ENCODE measurements at regions not wholly inside any gene's neighbourhood (a gene's known extent, or its start where the extent isn't known, plus 50 kb on each side); places are given as distances from the start of the nearest gene placed in this dataset.

DNA sequence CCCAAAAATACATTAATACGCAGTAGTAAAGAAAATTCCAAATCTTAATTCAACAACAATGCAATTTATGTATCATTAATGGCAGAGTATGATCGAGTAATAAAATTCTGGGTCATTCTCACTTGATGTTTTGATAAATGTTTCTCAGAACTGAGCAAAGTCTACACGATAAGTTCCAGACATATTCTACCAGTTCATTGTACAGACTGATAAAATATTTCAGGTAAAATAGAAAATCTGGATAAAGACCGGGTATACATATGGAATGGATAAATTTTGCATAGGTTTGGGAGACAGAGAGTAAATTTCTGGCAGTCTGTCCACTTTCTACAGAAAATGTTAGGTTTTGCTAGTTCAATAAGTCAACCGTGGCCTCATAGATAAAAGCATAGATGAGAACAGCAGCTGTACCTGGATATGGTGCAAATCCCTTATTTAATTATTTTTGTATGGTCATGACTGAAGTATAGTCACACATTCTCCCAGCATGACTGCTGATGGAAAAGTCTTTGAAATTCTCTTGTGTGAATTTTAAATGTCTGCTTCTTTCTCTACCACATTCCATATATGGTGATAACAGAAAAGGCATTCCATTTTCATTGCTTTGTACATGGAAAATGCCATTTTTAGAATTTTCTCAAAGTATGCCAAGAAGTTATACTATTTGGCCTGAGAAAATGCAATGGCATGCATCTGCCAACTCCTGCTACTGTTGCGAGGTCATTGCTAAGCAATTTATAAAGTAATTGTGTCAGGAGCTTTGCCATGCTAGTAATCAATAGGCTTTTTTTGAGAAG, 301.9 kb upstream of the ARSJ start:
- ATAC-seq (ENCODE audit: insufficient read depth, low FRiP score) (no peak), DNase-seq (peak in 1 of 3 donors; percentile 15)
- Histone ChIP-seq H3K4me3 (no peak overlapping the region), H3K27ac (ENCODE audit: low read depth in 1 of 2, low read length in 1 of 2) (no peak overlapping the region), H3K4me1 (ENCODE audit: control insufficient read depth in 5 of 5, insufficient read depth in 5 of 5, low read length in 5 of 5) (peaks cover 0 to 1% (median 0%) of the 10 kb centered on the region in 5 donors), H3K9me3 (ENCODE audit: control insufficient read depth in 4 of 4, insufficient read depth in 3 of 4, low read length in 3 of 4) (peaks cover 0 to 7% (median 0%) of the 10 kb centered on the region in 4 donors), H3K36me3 (ENCODE audit: control insufficient read depth in 4 of 4, insufficient read depth in 4 of 4, low read length in 4 of 4) (no peaks in the 10 kb centered on the region), H3K9ac (ENCODE audit: insufficient read depth in 1 of 2, low read length in 2 of 2) (no peak overlapping the region), H3K27me3 (ENCODE audit: control insufficient read depth in 3 of 3, insufficient read depth in 3 of 3, low read length in 2 of 3) (no peaks in the 10 kb centered on the region)
- TF ChIP-seq CTCF (IDR thresholded peaks at IDR 0.05; ENCODE audit: control extremely low read depth, extremely low read depth): no peak
- WGBS, 2 donors: 87 to 92% methylated on average over 6 of the region's 6 CpGs

- H3K36me3 ChIP-seq (ENCODE audit: control insufficient read depth in 4 of 4, insufficient read depth in 4 of 4, low read length in 4 of 4): no peaks in the 10 kb centered on the region
- H3K27ac ChIP-seq (ENCODE audit: low read depth in 1 of 2, low read length in 1 of 2): no peak overlapping the region
- no peak overlapping the region for H3K4me3 ChIP-seq
- peaks cover 0 to 7% (median 0%) of the 10 kb centered on the region in 4 donors for H3K9me3 ChIP-seq (ENCODE audit: control insufficient read depth in 4 of 4, insufficient read depth in 3 of 4, low read length in 3 of 4)
- peaks cover 0 to 2% (median 0%) of the 10 kb centered on the region in 5 donors for H3K4me1 ChIP-seq (ENCODE audit: control insufficient read depth in 5 of 5, insufficient read depth in 5 of 5, low read length in 5 of 5)
- DNase-seq (no peak), ATAC-seq (ENCODE audit: insufficient read depth, low FRiP score) (no peak)
- H3K27me3 ChIP-seq (ENCODE audit: control insufficient read depth in 3 of 3, insufficient read depth in 3 of 3, low read length in 2 of 3): no peaks in the 10 kb centered on the region
- no peak overlapping the region for H3K9ac ChIP-seq (ENCODE audit: insufficient read depth in 1 of 2, low read length in 2 of 2)
- 21 to 44% methylated on average over 1 of the region's 1 CpG for WGBS, 2 donors
- no peak for TF ChIP-seq CTCF (IDR thresholded peaks at IDR 0.05; ENCODE audit: control extremely low read depth, extremely low read depth)
These were observed 303.5 kb upstream of the ARSJ start for GRCh38 chr4:114282937-114283336.

DNA sequence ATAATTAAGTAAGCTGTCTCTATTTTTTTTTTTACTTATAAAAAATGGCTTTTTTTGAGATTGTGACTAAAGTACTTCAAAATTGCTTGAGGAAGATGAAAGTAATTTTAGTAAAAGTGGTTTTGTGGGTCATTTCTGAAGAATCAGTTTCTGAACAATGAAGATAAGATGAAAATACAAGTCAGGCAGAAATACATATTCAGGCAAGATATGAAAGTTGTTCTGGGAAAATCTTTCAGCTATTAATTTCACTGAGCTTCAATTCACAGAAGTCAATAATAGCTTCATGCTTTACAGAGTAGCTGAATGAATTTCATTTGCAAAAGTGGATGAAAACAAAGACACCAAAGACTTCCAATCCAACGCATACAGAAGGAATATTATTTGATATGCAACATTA, 305.2 kb upstream of the ARSJ start:
- peaks cover 0 to 2% (median 0%) of the 10 kb centered on the region in 5 donors for H3K4me1 ChIP-seq (ENCODE audit: control insufficient read depth in 5 of 5, insufficient read depth in 5 of 5, low read length in 5 of 5)
- H3K9ac ChIP-seq (ENCODE audit: insufficient read depth in 1 of 2, low read length in 2 of 2): no peak overlapping the region
- WGBS, 2 donors: 87 to 95% methylated on average over 1 of the region's 1 CpG
- DNase-seq (no peak), ATAC-seq (ENCODE audit: insufficient read depth, low FRiP score) (no peak)
- H3K27me3 ChIP-seq (ENCODE audit: control insufficient read depth in 3 of 3, insufficient read depth in 3 of 3, low read length in 2 of 3): no peaks in the 10 kb centered on the region
- no peak overlapping the region for H3K4me3 ChIP-seq
- no peaks in the 10 kb centered on the region for H3K36me3 ChIP-seq (ENCODE audit: control insufficient read depth in 4 of 4, insufficient read depth in 4 of 4, low read length in 4 of 4)
- no peak overlapping the region for H3K27ac ChIP-seq (ENCODE audit: low read depth in 1 of 2, low read length in 1 of 2)
- TF ChIP-seq CTCF (IDR thresholded peaks at IDR 0.05; ENCODE audit: control extremely low read depth, extremely low read depth): no peak
- no peaks in the 10 kb centered on the region for H3K9me3 ChIP-seq (ENCODE audit: control insufficient read depth in 4 of 4, insufficient read depth in 3 of 4, low read length in 3 of 4)

All from lung (tissue), 11 donors.